ENCODE measurements at regions not wholly inside any gene's neighbourhood (a gene's known extent, or its start where the extent isn't known, plus 50 kb on each side); places are given as distances from the start of the nearest gene placed in this dataset.

DNA sequence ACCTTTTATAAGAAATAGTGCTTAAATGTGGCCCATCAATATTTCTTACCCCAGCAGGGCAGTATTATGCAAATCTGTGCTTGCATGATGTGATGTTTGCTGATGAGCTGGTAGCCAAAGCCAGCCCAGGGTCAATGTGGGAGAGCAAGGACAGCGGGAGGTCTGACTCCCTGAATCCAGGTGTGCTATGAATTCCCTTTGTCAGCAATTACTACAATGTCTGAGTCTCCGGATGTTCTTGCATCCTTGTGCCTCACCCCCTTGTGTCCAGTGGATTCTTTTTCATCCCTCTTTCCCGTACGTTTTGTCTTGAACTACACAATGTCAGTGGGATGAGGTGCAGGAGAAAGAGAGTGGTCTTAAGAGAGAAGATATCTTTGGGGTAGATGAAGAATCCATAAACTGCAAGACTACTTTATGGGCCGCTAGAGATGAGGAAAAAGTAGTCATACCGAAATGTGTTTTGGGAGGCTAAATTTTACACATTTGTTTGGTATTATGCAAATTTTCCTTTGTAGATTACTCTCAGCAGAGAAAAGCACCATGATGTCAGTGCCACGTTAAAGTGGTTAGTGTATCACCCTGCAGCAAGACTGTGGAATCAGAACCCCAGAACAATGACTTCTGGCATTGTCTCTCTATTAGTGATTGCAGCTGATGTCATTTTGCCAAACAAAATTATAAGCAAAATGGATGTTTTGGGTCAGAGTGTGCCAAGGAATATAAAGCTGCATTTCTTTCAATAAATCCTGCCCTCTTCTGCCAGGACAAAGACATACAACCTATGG lies 53.5 kb upstream of the TSHZ3 start:
- TF ChIP-seq, protein P1, sequence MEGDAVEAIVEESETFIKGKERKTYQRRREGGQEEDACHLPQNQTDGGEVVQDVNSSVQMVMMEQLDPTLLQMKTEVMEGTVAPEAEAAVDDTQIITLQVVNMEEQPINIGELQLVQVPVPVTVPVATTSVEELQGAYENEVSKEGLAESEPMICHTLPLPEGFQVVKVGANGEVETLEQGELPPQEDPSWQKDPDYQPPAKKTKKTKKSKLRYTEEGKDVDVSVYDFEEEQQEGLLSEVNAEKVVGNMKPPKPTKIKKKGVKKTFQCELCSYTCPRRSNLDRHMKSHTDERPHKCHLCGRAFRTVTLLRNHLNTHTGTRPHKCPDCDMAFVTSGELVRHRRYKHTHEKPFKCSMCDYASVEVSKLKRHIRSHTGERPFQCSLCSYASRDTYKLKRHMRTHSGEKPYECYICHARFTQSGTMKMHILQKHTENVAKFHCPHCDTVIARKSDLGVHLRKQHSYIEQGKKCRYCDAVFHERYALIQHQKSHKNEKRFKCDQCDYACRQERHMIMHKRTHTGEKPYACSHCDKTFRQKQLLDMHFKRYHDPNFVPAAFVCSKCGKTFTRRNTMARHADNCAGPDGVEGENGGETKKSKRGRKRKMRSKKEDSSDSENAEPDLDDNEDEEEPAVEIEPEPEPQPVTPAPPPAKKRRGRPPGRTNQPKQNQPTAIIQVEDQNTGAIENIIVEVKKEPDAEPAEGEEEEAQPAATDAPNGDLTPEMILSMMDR (optimal IDR thresholded peaks at IDR 0.05 in 1 of 3, IDR thresholded peaks at IDR 0.05 in 1 of 3, conservative IDR thresholded peaks at IDR 0.05 in 1 of 3; ENCODE audit: extremely low read depth in 1 of 3, insufficient read depth in 2 of 3, low read length in 3 of 3): no peak
- TF ChIP-seq EZH2 (IDR thresholded peaks at IDR 0.05; ENCODE audit: low read length): no peak

All from keratinocyte (primary cell).